Trophoblast cell (in vitro differentiated cells and primary cell): ENCODE measurements at regions not wholly inside any gene's neighbourhood (a gene's known extent, or its start where the extent isn't known, plus 50 kb on each side); places are given as distances from the start of the nearest gene placed in this dataset.

Experiments used
- DNase-seq, 2 donors: peaks; one replicate each; pipeline ENCODE4 v3.0.0-alpha.2; 2016
- H2AFZ ChIP-seq: 2 replicates; pipeline ENCODE4 v1.6.1; 2013; ENCODE audit warnings: low read length, moderate library complexity, mild to moderate bottlenecking; ENCODE audit not compliant: insufficient read depth, poor library complexity
- H2AK5ac ChIP-seq: 2 replicates; pipeline ENCODE4 v1.6.1; 2013; ENCODE audit warnings: mild to moderate bottlenecking, low read length
- H2BK120ac ChIP-seq: 2 replicates; pipeline ENCODE4 v1.6.1; 2013; ENCODE audit warnings: low read length, mild to moderate bottlenecking, moderate library complexity; ENCODE audit not compliant: insufficient read depth, poor library complexity
- H2BK12ac ChIP-seq: 2 replicates; pipeline ENCODE4 v1.6.1; 2013; ENCODE audit warnings: mild to moderate bottlenecking, low read length, moderate library complexity
- H2BK5ac ChIP-seq: 2 replicates; pipeline ENCODE4 v1.6.1; 2013; ENCODE audit warnings: low read length, low read depth, moderate library complexity, mild to moderate bottlenecking; ENCODE audit not compliant: poor library complexity
- H3K14ac ChIP-seq: 2 replicates; pipeline ENCODE4 v1.6.1; 2013; ENCODE audit warnings: mild to moderate bottlenecking, low read length
- H3K18ac ChIP-seq: 2 replicates; pipeline ENCODE4 v1.6.1; 2013; ENCODE audit warnings: mild to moderate bottlenecking, low read length
- H3K23ac ChIP-seq: 2 replicates; pipeline ENCODE4 v1.6.1; 2013; ENCODE audit warnings: low read length
- H3K27ac ChIP-seq: 2 replicates; pipeline ENCODE4 v1.5.1; 2013; ENCODE audit warnings: low read depth, mild to moderate bottlenecking, inconsistent platforms, low read length, moderate library complexity
- H3K27me3 ChIP-seq: 2 replicates; pipeline ENCODE4 v1.6.1; 2013; ENCODE audit warnings: inconsistent platforms, mild to moderate bottlenecking, low read length, moderate library complexity; ENCODE audit not compliant: insufficient read depth
- H3K36me3 ChIP-seq, 2 experiments: 1 replicate in 1 of 2; 2 replicates in 1 of 2; pipeline ENCODE4 v1.6.1; 2013; ENCODE audit warnings: low read length in 2 of 2, mild to moderate bottlenecking in 2 of 2, moderate library complexity in 1 of 2; ENCODE audit not compliant: insufficient read depth in 2 of 2, control insufficient read depth in 1 of 2
- H3K4ac ChIP-seq: 2 replicates; pipeline ENCODE4 v1.6.1; 2013; ENCODE audit warnings: low read depth, mild to moderate bottlenecking, low read length, moderate library complexity
- H3K4me1 ChIP-seq, 2 experiments: 1 replicate in 1 of 2; 2 replicates in 1 of 2; pipeline ENCODE4 v1.6.1; 2013; ENCODE audit warnings: low read length in 2 of 2, mild to moderate bottlenecking in 2 of 2, moderate library complexity in 1 of 2; ENCODE audit not compliant: insufficient read depth in 2 of 2, control insufficient read depth in 1 of 2
- H3K4me2 ChIP-seq: 2 replicates; pipeline ENCODE4 v1.6.1; 2013; ENCODE audit warnings: inconsistent platforms, mild to moderate bottlenecking, low read length, moderate library complexity
- H3K4me3 ChIP-seq: 2 replicates; pipeline ENCODE4 v1.5.1; 2013; ENCODE audit warnings: mild to moderate bottlenecking, low read depth, low read length, inconsistent platforms
- H3K79me1 ChIP-seq: one replicate; pipeline ENCODE4 v1.6.1; 2013; ENCODE audit warnings: low read length
- H3K79me2 ChIP-seq: 2 replicates; pipeline ENCODE4 v1.6.1; 2013; ENCODE audit warnings: low read length, mild to moderate bottlenecking; ENCODE audit not compliant: control insufficient read depth, insufficient read depth, poor library complexity
- H3K9ac ChIP-seq: 2 replicates; pipeline ENCODE4 v1.6.1; 2013; ENCODE audit warnings: mild to moderate bottlenecking, low read length
- H3K9me3 ChIP-seq: 2 replicates; pipeline ENCODE4 v1.6.1; 2013; ENCODE audit warnings: low read depth, mild to moderate bottlenecking, control low read depth, inconsistent platforms, low read length; ENCODE audit not compliant: insufficient read depth
- H4K12ac ChIP-seq: 2 replicates; pipeline ENCODE4 v1.6.1; 2013; ENCODE audit warnings: low read depth, mild to moderate bottlenecking, low read length, moderate library complexity
- H4K8ac ChIP-seq: 2 replicates; pipeline ENCODE4 v1.6.1; 2013; ENCODE audit warnings: low read depth, mild to moderate bottlenecking, low read length, moderate library complexity
- H4K91ac ChIP-seq: one replicate; pipeline ENCODE4 v1.6.1; 2013; ENCODE audit warnings: low read depth, mild to moderate bottlenecking, low read length, moderate library complexity
- WGBS: extraction: QIAGEN DNeasy Blood & Tissue Kit; methylation state at CpG from one replicate; pipeline ENCODE4 v1.1.7; 2013; ENCODE audit warnings: missing lambda C conversion rate; ENCODE audit not compliant: insufficient read length, insufficient coverage; ENCODE audit errors: extremely low coverage; 5-methylcytosine and 5-hydroxymethylcytosine counted together

GRCh38 chr2:198825534-198825933 is 632.2 kb downstream of the SATB2 start:
- H4K91ac ChIP-seq = no peak overlapping the region
- H3K79me1 ChIP-seq = no peaks in the 10 kb centered on the region
- no peak overlapping the region for H3K4ac ChIP-seq
- no peak overlapping the region for H3K27ac ChIP-seq
- no peak overlapping the region for H2AK5ac ChIP-seq
- no peaks in the 10 kb centered on the region for H3K79me2 ChIP-seq
- H3K4me3 ChIP-seq = no peak overlapping the region
- H2BK120ac ChIP-seq = no peak overlapping the region
- H2BK12ac ChIP-seq = no peak overlapping the region
- no peak overlapping the region for H4K8ac ChIP-seq
- no peaks in the 10 kb centered on the region for H3K9me3 ChIP-seq
- no peak overlapping the region for H3K9ac ChIP-seq
- H3K4me2 ChIP-seq = no peak overlapping the region
- no peak overlapping the region for H2BK5ac ChIP-seq
- no peak for DNase-seq
- no peak overlapping the region for H3K14ac ChIP-seq
- H3K4me1 ChIP-seq = no peaks in the 10 kb centered on the region
- H3K18ac ChIP-seq = no peak overlapping the region
- H4K12ac ChIP-seq = no peak overlapping the region
- no peaks in the 10 kb centered on the region for H3K27me3 ChIP-seq
- H2AFZ ChIP-seq = no peak overlapping the region
- no peaks in the 10 kb centered on the region for H3K36me3 ChIP-seq
- H3K23ac ChIP-seq = no peak overlapping the region

- Histone ChIP-seq H3K4me3 (no peak overlapping the region), H2AK5ac (no peak overlapping the region), H4K91ac (no peak overlapping the region), H3K4me2 (no peak overlapping the region), H3K27me3 (no peaks in the 10 kb centered on the region), H4K12ac (no peak overlapping the region), H3K23ac (no peak overlapping the region), H3K79me1 (no peaks in the 10 kb centered on the region), H2BK120ac (no peak overlapping the region), H3K4me1 (no peaks in the 10 kb centered on the region), H3K14ac (no peak overlapping the region), H3K4ac (no peak overlapping the region), H4K8ac (no peak overlapping the region), H2BK12ac (no peak overlapping the region), H3K27ac (no peak overlapping the region), H3K36me3 (no peaks in the 10 kb centered on the region), H3K79me2 (no peaks in the 10 kb centered on the region), H3K18ac (no peak overlapping the region), H2AFZ (no peak overlapping the region), H2BK5ac (no peak overlapping the region), H3K9ac (no peak overlapping the region), H3K9me3 (no peaks in the 10 kb centered on the region)
- no peak for DNase-seq
- no CpG with 5 or more reads among the region's 1 CpG for WGBS
These were observed 640.2 kb downstream of the SATB2 start for GRCh38 chr2:198817536-198817935.

GRCh38 chr2:198815626-198816025 is 642.1 kb downstream of the SATB2 start:
- Histone ChIP-seq H3K27me3 (no peaks in the 10 kb centered on the region), H4K8ac (no peak overlapping the region), H2BK12ac (no peak overlapping the region), H2BK5ac (no peak overlapping the region), H3K79me1 (no peaks in the 10 kb centered on the region), H3K9me3 (no peaks in the 10 kb centered on the region), H3K23ac (no peak overlapping the region), H3K4ac (no peak overlapping the region), H4K12ac (no peak overlapping the region), H2AK5ac (no peak overlapping the region), H2BK120ac (no peak overlapping the region), H3K9ac (no peak overlapping the region), H3K36me3 (no peaks in the 10 kb centered on the region), H2AFZ (no peak overlapping the region), H3K4me3 (no peak overlapping the region), H4K91ac (no peak overlapping the region), H3K79me2 (no peaks in the 10 kb centered on the region), H3K18ac (no peak overlapping the region), H3K4me2 (no peak overlapping the region), H3K4me1 (no peaks in the 10 kb centered on the region), H3K27ac (no peak overlapping the region), H3K14ac (no peak overlapping the region)
- no peak for DNase-seq
- no CpG with 5 or more reads among the region's 4 CpGs for WGBS

GRCh38 chr2:198811198-198811597 is 646.5 kb downstream of the SATB2 start:
- Histone ChIP-seq H3K27ac (no peak overlapping the region), H3K4me1 (no peaks in the 10 kb centered on the region), H3K79me2 (no peaks in the 10 kb centered on the region), H2AK5ac (no peak overlapping the region), H2BK5ac (no peak overlapping the region), H3K79me1 (no peaks in the 10 kb centered on the region), H2BK12ac (no peak overlapping the region), H3K23ac (no peak overlapping the region), H3K18ac (no peak overlapping the region), H3K36me3 (no peaks in the 10 kb centered on the region), H3K27me3 (no peaks in the 10 kb centered on the region), H4K12ac (no peak overlapping the region), H3K9me3 (no peaks in the 10 kb centered on the region), H3K4ac (no peak overlapping the region), H2AFZ (no peak overlapping the region), H3K4me3 (no peak overlapping the region), H3K4me2 (no peak overlapping the region), H3K9ac (no peak overlapping the region), H4K91ac (no peak overlapping the region), H2BK120ac (no peak overlapping the region), H3K14ac (no peak overlapping the region), H4K8ac (no peak overlapping the region)
- WGBS = no CpG with 5 or more reads among the region's 3 CpGs
- DNase-seq = no peak

GRCh38 chr2:198809976-198810375 is 647.8 kb downstream of the SATB2 start:
- no peaks in the 10 kb centered on the region for H3K9me3 ChIP-seq
- no peak overlapping the region for H2BK5ac ChIP-seq
- no peak overlapping the region for H3K9ac ChIP-seq
- no peak overlapping the region for H3K23ac ChIP-seq
- no peak overlapping the region for H3K14ac ChIP-seq
- H3K18ac ChIP-seq = no peak overlapping the region
- DNase-seq = no peak
- no peak overlapping the region for H3K27ac ChIP-seq
- no peak overlapping the region for H4K8ac ChIP-seq
- no peaks in the 10 kb centered on the region for H3K27me3 ChIP-seq
- H2BK12ac ChIP-seq = no peak overlapping the region
- no peaks in the 10 kb centered on the region for H3K79me2 ChIP-seq
- H3K4me2 ChIP-seq = no peak overlapping the region
- H3K4me1 ChIP-seq = no peaks in the 10 kb centered on the region
- no peak overlapping the region for H2AK5ac ChIP-seq
- H4K12ac ChIP-seq = no peak overlapping the region
- H3K4ac ChIP-seq = no peak overlapping the region
- no peak overlapping the region for H3K4me3 ChIP-seq
- no peak overlapping the region for H2AFZ ChIP-seq
- H3K36me3 ChIP-seq = no peaks in the 10 kb centered on the region
- H4K91ac ChIP-seq = no peak overlapping the region
- H2BK120ac ChIP-seq = no peak overlapping the region
- H3K79me1 ChIP-seq = no peaks in the 10 kb centered on the region
- no CpG with 5 or more reads among the region's 3 CpGs for WGBS
